IMR-90 (cell line): ENCODE measurements at regions not wholly inside any gene's neighbourhood (a gene's known extent, or its start where the extent isn't known, plus 50 kb on each side); places are given as distances from the start of the nearest gene placed in this dataset.

Experiments
- RAD21 ChIP-seq: IDR thresholded peaks from 2 replicates; pipeline ENCODE4 v1.6.1; 2012; ENCODE audit warnings: low read length, improper control_type of control experiment
- TF ChIP-seq, protein P1 (sequence below): conservative IDR thresholded peaks from 2 replicates; pipeline ENCODE4 v1.5.1; 2012; ENCODE audit warnings: mild to moderate bottlenecking, low read depth, low read length, improper control_type of control experiment

DNA sequence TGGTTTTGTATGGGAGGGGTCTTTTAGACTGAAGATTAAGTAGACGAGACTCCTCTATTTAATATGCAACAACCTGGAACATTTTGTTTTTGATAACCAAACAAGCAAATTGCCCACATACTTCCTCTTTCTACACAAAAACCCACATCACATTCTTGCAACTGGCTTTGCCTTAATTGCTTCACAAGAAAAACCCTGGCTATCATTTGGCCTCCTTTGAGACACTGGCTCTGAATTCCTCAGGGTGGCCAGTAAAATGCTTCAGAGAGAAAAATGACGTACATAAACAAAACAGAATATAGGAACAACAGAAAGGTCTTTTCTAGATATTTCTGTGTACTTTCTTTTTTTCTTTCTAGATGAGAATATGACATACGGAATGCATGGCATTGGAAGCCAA is 103.0 kb downstream of the TRIB2 start:
- TF ChIP-seq, protein P1, sequence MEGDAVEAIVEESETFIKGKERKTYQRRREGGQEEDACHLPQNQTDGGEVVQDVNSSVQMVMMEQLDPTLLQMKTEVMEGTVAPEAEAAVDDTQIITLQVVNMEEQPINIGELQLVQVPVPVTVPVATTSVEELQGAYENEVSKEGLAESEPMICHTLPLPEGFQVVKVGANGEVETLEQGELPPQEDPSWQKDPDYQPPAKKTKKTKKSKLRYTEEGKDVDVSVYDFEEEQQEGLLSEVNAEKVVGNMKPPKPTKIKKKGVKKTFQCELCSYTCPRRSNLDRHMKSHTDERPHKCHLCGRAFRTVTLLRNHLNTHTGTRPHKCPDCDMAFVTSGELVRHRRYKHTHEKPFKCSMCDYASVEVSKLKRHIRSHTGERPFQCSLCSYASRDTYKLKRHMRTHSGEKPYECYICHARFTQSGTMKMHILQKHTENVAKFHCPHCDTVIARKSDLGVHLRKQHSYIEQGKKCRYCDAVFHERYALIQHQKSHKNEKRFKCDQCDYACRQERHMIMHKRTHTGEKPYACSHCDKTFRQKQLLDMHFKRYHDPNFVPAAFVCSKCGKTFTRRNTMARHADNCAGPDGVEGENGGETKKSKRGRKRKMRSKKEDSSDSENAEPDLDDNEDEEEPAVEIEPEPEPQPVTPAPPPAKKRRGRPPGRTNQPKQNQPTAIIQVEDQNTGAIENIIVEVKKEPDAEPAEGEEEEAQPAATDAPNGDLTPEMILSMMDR: no peak
- no peak for TF ChIP-seq RAD21
